ENCODE measurements at regions not wholly inside any gene's neighbourhood (a gene's known extent, or its start where the extent isn't known, plus 50 kb on each side); places are given as distances from the start of the nearest gene placed in this dataset.

GRCh38 chr1:38424677-38425076 is 378.1 kb upstream of the POU3F1 start:
- Mint-ChIP-seq H3K36me3 (ENCODE audit: low read depth) (no peaks in the 10 kb centered on the region), H3K27ac (no peak overlapping the region), H3K9me3 (peaks cover 13% of the 10 kb centered on the region), H3K4me3 (no peak overlapping the region), H3K4me1 (no peaks in the 10 kb centered on the region), H3K27me3 (peaks cover 26% of the 10 kb centered on the region)
- ATAC-seq (no peak), DNase-seq (no peak)

DNA sequence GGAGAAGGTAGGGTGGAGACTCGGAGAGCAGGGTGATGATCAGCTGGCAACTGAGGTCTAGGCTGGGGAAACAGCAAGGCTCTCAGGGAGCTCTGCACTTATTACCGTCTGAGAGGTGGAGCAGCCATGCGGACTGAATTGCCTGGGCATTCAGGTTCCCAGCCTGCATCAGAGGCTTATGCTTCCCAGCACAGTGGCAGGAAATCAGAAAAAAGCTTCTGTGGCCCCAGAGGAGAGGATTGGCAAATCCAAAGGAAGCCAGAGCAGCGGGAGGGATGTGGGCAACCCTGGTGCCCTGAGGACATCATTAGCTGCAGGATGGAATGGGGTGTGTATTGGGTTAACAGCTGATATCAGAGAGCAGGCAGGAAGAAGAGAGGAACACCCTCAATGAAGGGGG is 374.1 kb upstream of the POU3F1 start:
- Mint-ChIP-seq H3K36me3 (ENCODE audit: low read depth) (no peaks in the 10 kb centered on the region), H3K4me1 (no peaks in the 10 kb centered on the region), H3K4me3 (no peak overlapping the region), H3K27ac (no peak overlapping the region), H3K9me3 (peaks cover 13% of the 10 kb centered on the region), H3K27me3 (peaks cover 17% of the 10 kb centered on the region)
- no peak for ATAC-seq
- DNase-seq, result no peak

- ATAC-seq (no peak), DNase-seq (no peak)
- Mint-ChIP-seq H3K4me3 (no peak overlapping the region), H3K4me1 (no peaks in the 10 kb centered on the region), H3K27me3 (peaks cover 16% of the 10 kb centered on the region), H3K27ac (no peak overlapping the region), H3K9me3 (peaks cover 26% of the 10 kb centered on the region), H3K36me3 (ENCODE audit: low read depth) (no peaks in the 10 kb centered on the region)
These were observed 371.8 kb upstream of the POU3F1 start for GRCh38 chr1:38418195-38419030.

- Mint-ChIP-seq H3K36me3 (ENCODE audit: low read depth) (no peaks in the 10 kb centered on the region), H3K9me3 (peaks cover 18% of the 10 kb centered on the region), H3K27me3 (peaks cover 20% of the 10 kb centered on the region), H3K4me3 (no peak overlapping the region), H3K27ac (no peak overlapping the region), H3K4me1 (no peaks in the 10 kb centered on the region)
- no peak for ATAC-seq
- no peak for DNase-seq
These were observed 357.1 kb upstream of the POU3F1 start for GRCh38 chr1:38403667-38404066.

DNA sequence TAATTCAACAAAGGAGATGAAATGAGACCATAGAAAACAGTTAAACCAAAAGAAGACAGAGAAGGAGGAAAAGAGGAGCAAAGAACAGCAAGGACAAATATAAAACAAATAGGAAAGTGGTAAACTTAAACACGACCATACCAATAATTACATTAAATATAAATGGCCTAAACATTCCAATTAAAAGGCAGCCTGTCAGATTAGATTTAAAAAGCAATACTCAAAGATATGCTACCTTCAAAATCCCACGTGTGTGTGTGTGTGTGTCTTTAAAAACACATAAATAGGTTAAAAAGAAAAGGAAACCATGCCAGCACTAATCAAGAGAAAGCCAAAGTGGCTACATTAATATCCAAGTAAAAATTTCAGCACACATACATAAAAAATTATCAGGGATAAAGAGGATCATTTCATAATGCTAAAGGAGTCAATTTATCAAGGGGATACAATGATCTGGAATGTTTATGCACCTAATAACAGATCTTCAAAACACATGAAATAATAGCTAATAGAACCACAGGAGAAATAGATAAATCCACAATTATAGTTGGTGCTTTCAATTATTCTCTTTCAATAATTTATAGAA is 355.7 kb upstream of the POU3F1 start:
- Mint-ChIP-seq H3K4me1 (no peaks in the 10 kb centered on the region), H3K27ac (no peak overlapping the region), H3K36me3 (ENCODE audit: low read depth) (no peaks in the 10 kb centered on the region), H3K9me3 (peaks cover 18% of the 10 kb centered on the region), H3K4me3 (no peak overlapping the region), H3K27me3 (peaks cover 23% of the 10 kb centered on the region)
- ATAC-seq (no peak), DNase-seq (no peak)

DNA sequence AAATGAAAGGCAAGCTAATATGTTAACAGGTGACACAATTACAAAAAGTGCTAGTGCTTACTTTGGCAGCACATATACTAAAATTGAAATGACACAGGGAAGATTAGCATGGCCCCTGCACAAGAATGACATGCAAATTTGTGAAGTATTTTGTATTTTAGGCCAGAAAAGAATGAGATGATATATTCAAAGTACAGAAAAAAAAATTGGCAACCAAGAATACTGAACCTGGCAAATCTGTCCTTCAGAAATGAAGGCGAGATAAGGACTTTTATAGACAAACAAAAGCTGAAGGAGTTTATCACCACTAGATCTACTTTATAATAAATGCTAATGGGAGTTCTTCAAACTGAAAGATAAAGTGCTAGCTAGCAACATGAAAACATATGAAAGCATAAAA is 350.0 kb upstream of the POU3F1 start:
- Mint-ChIP-seq H3K36me3 (ENCODE audit: low read depth) (no peaks in the 10 kb centered on the region), H3K9me3 (peaks cover 20% of the 10 kb centered on the region), H3K27me3 (peaks cover 40% of the 10 kb centered on the region), H3K27ac (no peak overlapping the region), H3K4me3 (no peak overlapping the region), H3K4me1 (no peaks in the 10 kb centered on the region)
- DNase-seq (no peak), ATAC-seq (no peak)

DNA sequence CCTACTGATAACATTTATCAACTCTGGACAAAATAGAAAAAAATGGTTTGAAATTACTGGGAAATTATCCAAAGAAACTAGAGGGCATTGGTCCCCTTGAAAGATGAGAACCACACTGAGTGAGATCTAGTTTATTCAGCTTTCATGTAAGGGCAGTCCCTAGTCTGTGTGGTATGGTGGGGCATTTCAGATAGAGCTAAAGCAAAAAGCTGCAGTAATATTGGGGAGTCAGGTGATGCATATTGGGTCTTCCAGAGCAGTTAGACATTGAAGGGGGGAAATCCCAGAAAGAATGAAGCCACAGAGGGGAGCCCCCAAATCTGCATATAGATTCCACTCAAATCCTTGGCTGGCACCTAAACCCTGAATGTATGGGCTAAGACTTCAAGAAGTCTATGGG is 347.7 kb upstream of the POU3F1 start:
- no peak overlapping the region for H3K4me3 Mint-ChIP-seq
- H3K27me3 Mint-ChIP-seq, result peaks cover 45% of the 10 kb centered on the region
- H3K4me1 Mint-ChIP-seq, result no peaks in the 10 kb centered on the region
- H3K9me3 Mint-ChIP-seq, result peaks cover 25% of the 10 kb centered on the region
- ATAC-seq (no peak), DNase-seq (no peak)
- H3K27ac Mint-ChIP-seq, result no peak overlapping the region
- H3K36me3 Mint-ChIP-seq (ENCODE audit: low read depth), result no peaks in the 10 kb centered on the region

GRCh38 chr1:38392861-38393260 is 346.3 kb upstream of the POU3F1 start:
- H3K27ac Mint-ChIP-seq, result no peak overlapping the region
- H3K9me3 Mint-ChIP-seq, result peaks cover 33% of the 10 kb centered on the region
- H3K4me1 Mint-ChIP-seq, result no peaks in the 10 kb centered on the region
- H3K4me3 Mint-ChIP-seq, result no peak overlapping the region
- ATAC-seq, result no peak
- peaks cover 36% of the 10 kb centered on the region for H3K27me3 Mint-ChIP-seq
- no peak for DNase-seq
- H3K36me3 Mint-ChIP-seq (ENCODE audit: low read depth), result no peaks in the 10 kb centered on the region

- H3K9me3 Mint-ChIP-seq, result no peaks in the 10 kb centered on the region
- H3K27ac Mint-ChIP-seq, result no peak overlapping the region
- no peak for ATAC-seq
- peaks cover 3% of the 10 kb centered on the region for H3K27me3 Mint-ChIP-seq
- H3K36me3 Mint-ChIP-seq (ENCODE audit: low read depth), result no peaks in the 10 kb centered on the region
- no peak for DNase-seq
- no peak overlapping the region for H3K4me3 Mint-ChIP-seq
- no peaks in the 10 kb centered on the region for H3K4me1 Mint-ChIP-seq
These were observed 334.7 kb upstream of the POU3F1 start for GRCh38 chr1:38381256-38381655.

- Mint-ChIP-seq H3K4me1 (no peaks in the 10 kb centered on the region), H3K4me3 (no peak overlapping the region), H3K9me3 (peaks cover 14% of the 10 kb centered on the region), H3K27me3 (peaks cover 2% of the 10 kb centered on the region), H3K36me3 (ENCODE audit: low read depth) (no peaks in the 10 kb centered on the region), H3K27ac (no peak overlapping the region)
- DNase-seq, result no peak
- ATAC-seq, result no peak
These were observed 330.0 kb upstream of the POU3F1 start for GRCh38 chr1:38376577-38376976.

GRCh38 chr1:38375035-38375434 is 328.4 kb upstream of the POU3F1 start:
- no peak overlapping the region for H3K4me3 Mint-ChIP-seq
- ATAC-seq, result no peak
- H3K4me1 Mint-ChIP-seq, result no peaks in the 10 kb centered on the region
- no peak for DNase-seq
- peaks cover 11% of the 10 kb centered on the region for H3K27me3 Mint-ChIP-seq
- H3K36me3 Mint-ChIP-seq (ENCODE audit: low read depth), result no peaks in the 10 kb centered on the region
- H3K27ac Mint-ChIP-seq, result no peak overlapping the region
- peaks cover 14% of the 10 kb centered on the region for H3K9me3 Mint-ChIP-seq

GRCh38 chr1:38371505-38371844 is 324.9 kb upstream of the POU3F1 start:
- no peak overlapping the region for H3K27ac Mint-ChIP-seq
- peaks cover 22% of the 10 kb centered on the region for H3K27me3 Mint-ChIP-seq
- no peaks in the 10 kb centered on the region for H3K4me1 Mint-ChIP-seq
- no peaks in the 10 kb centered on the region for H3K36me3 Mint-ChIP-seq (ENCODE audit: low read depth)
- no peak overlapping the region for H3K4me3 Mint-ChIP-seq
- H3K9me3 Mint-ChIP-seq, result peaks cover 14% of the 10 kb centered on the region
- ATAC-seq (no peak), DNase-seq (no peak)

DNA sequence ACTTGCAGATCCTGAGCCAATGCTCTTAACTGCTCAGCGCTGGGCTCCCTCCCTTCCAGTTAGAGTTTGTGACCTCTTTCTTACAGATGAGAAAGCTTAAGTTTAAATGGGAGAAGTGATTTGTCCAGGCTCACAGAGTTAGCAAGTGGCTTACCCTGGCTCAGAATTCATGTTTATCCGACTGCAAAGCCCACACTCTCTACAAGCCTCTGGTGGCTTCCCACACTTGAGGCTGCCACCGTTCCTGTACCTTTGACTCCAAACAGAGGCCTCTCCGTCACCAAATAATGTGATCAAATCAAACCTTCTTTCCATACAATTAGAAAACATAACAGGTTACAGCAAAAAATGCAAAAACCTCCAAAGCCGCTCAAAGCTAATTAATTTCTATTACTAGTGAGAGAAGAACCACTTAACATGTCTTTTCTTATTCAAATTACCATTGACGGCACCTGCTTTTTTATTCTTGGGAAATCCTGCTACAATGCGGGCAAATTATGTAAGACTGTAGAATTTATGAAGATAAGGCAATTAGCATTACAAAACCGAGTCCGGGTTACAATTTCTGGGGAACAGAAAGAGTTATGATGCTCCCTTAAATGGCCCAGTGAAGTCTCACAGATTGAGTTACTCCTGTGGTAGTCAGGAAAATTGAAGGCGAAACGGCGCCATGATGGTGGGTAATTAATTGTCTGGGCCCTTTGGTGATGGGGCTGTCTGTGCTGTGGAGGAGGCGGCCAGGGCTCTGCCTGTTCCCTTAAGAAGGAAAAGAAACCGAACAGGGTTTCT is 324.3 kb upstream of the POU3F1 start:
- Mint-ChIP-seq H3K36me3 (ENCODE audit: low read depth) (no peaks in the 10 kb centered on the region), H3K27ac (no peak overlapping the region), H3K9me3 (peaks cover 14% of the 10 kb centered on the region), H3K4me1 (no peaks in the 10 kb centered on the region), H3K4me3 (no peak overlapping the region), H3K27me3 (peaks cover 22% of the 10 kb centered on the region)
- ATAC-seq (no peak), DNase-seq (no peak)

DNA sequence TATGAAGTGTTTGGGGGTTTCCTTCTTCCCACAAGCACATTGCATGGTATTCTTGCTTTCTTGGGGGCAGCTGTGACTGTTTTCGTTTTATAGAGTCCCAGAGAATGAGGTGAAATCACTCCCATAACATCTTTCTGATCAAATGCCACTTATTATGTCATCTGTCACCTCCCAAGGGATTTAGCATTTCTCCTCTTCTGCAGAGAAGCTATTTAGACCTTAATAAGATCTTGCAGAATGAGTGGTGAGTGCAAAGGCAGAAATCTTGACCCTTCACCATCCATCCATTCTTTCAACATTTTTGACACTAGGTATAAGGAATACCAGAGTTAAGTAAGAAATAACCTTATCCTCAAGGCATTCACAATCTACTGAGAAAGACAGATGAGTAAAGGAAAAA is 318.6 kb upstream of the POU3F1 start:
- Mint-ChIP-seq H3K36me3 (ENCODE audit: low read depth) (no peaks in the 10 kb centered on the region), H3K9me3 (no peaks in the 10 kb centered on the region), H3K4me1 (no peaks in the 10 kb centered on the region), H3K27ac (no peak overlapping the region), H3K4me3 (no peak overlapping the region), H3K27me3 (peaks cover 13% of the 10 kb centered on the region)
- ATAC-seq (no peak), DNase-seq (no peak)

GRCh38 chr1:38361566-38361965 is 315.0 kb upstream of the POU3F1 start:
- no peaks in the 10 kb centered on the region for H3K9me3 Mint-ChIP-seq
- H3K36me3 Mint-ChIP-seq (ENCODE audit: low read depth), result no peaks in the 10 kb centered on the region
- ATAC-seq, result no peak
- H3K27me3 Mint-ChIP-seq, result peaks cover 4% of the 10 kb centered on the region
- no peak overlapping the region for H3K27ac Mint-ChIP-seq
- no peaks in the 10 kb centered on the region for H3K4me1 Mint-ChIP-seq
- no peak overlapping the region for H3K4me3 Mint-ChIP-seq
- no peak for DNase-seq
